WERI-Rb-1 (cell line): ENCODE measurements at regions not wholly inside any gene's neighbourhood (a gene's known extent, or its start where the extent isn't known, plus 50 kb on each side); places are given as distances from the start of the nearest gene placed in this dataset.
A peak's percentile ranks its signal among the peaks of the same experiment; 100 is the strongest.

Experiments used
- DNase-seq: peaks from one replicate; pipeline ENCODE4 v3.0.0-alpha.2; 2020
- H3K27ac ChIP-seq: fragments of 250-450 bp; sonication (Bioruptor Pico); 2 replicates; pipeline ENCODE4 v1.5.1; 2020; ENCODE audit warnings: mild to moderate bottlenecking, moderate library complexity
- H3K27me3 ChIP-seq: fragments of 250-450 bp; sonication (Bioruptor Pico); 2 replicates; pipeline ENCODE4 v1.5.1; 2021; ENCODE audit warnings: mild to moderate bottlenecking, low read depth, moderate library complexity; ENCODE audit not compliant: insufficient read depth, severe bottlenecking
- H3K36me3 ChIP-seq: fragments of 250-450 bp; sonication (Bioruptor Pico); 2 replicates; pipeline ENCODE4 v1.5.1; 2020; ENCODE audit warnings: mild to moderate bottlenecking, moderate library complexity
- H3K4me3 ChIP-seq: 2 replicates; pipeline ENCODE4 v1.5.1; 2011; ENCODE audit warnings: low read depth, mild to moderate bottlenecking, control low read depth, low read length
- H3K9me3 ChIP-seq: fragments of 250-450 bp; sonication (Bioruptor Pico); 2 replicates; pipeline ENCODE4 v1.5.1; 2021; ENCODE audit warnings: mild to moderate bottlenecking, moderate library complexity; ENCODE audit not compliant: severe bottlenecking
- TF ChIP-seq, protein P1 (sequence below): IDR thresholded peaks from 2 replicates; pipeline ENCODE4 v1.5.1; 2011; ENCODE audit warnings: low read depth, mild to moderate bottlenecking, control low read depth, inconsistent platforms, low read length

DNA sequence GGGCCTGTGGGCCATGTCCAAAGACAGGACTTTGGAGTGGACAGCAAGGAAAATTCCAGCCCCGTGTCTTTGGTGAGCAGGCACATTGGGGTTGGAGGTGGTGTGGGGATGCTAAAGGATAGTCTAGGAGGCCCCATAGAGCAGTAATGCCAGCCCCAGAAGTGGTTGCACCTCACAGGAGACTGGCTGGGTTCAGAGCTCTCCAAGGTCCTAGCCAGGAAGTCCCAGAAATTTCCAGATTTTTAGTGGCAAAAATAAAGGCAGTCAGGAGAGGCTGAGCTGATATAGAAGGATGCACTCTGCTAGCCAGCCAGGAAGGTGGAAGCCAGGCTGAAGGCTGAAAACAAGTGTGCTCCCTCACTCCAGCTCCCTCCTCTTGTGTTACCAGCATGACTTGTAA is 144.0 kb upstream of the KCND3 start:
- TF ChIP-seq, protein P1, sequence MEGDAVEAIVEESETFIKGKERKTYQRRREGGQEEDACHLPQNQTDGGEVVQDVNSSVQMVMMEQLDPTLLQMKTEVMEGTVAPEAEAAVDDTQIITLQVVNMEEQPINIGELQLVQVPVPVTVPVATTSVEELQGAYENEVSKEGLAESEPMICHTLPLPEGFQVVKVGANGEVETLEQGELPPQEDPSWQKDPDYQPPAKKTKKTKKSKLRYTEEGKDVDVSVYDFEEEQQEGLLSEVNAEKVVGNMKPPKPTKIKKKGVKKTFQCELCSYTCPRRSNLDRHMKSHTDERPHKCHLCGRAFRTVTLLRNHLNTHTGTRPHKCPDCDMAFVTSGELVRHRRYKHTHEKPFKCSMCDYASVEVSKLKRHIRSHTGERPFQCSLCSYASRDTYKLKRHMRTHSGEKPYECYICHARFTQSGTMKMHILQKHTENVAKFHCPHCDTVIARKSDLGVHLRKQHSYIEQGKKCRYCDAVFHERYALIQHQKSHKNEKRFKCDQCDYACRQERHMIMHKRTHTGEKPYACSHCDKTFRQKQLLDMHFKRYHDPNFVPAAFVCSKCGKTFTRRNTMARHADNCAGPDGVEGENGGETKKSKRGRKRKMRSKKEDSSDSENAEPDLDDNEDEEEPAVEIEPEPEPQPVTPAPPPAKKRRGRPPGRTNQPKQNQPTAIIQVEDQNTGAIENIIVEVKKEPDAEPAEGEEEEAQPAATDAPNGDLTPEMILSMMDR: no peak
- DNase-seq: no peak
- no peak overlapping the region for H3K27ac ChIP-seq
- H3K4me3 ChIP-seq: no peak overlapping the region
- H3K36me3 ChIP-seq: no peaks in the 10 kb centered on the region
- H3K27me3 ChIP-seq: peaks cover 21% of the 10 kb centered on the region
- H3K9me3 ChIP-seq: no peaks in the 10 kb centered on the region

DNA sequence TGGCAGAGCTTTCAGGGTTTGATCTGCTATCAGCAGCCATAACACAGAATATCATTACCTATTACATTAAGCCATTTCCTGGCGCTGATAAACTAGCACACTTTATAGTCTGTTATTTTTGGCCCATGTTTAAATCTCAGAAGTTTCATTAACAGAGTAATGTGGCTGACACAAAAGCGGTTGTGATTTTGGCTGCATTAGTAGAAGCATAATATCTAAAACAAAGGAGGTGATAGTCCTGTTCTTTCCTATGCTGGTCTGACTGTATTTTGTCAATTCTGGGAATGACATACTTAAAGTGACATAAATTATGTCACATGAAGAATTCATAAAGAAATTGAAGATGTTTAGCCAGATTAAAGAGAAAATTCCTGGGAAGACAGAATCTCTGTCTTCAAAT is 151.3 kb upstream of the KCND3 start:
- TF ChIP-seq, protein P1: no peak
- Histone ChIP-seq H3K4me3 (no peak overlapping the region), H3K27ac (no peak overlapping the region), H3K36me3 (no peaks in the 10 kb centered on the region), H3K27me3 (peaks cover 11% of the 10 kb centered on the region), H3K9me3 (no peaks in the 10 kb centered on the region)
- no peak for DNase-seq

DNA sequence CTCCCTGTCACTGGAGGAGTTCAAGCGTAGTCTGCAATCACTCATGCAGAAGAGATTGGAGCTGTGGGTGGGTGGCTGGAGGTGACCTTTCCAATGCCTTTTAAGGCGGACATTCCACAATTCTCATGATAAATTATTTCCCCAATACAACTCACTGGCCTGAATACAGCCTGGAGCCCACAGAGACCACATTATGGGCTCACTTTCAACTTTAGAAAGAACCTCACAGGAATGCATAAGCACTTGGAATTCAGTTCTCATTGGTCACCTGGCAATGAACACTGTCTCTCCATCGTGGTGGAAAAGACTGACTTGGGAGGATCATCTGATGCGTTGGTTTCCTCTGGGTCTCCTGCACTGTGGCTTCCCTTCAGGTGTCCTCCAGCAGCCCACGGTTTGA is 151.8 kb upstream of the KCND3 start:
- TF ChIP-seq, protein P1: no peak
- no peak for DNase-seq
- H3K27me3 ChIP-seq: peaks cover 11% of the 10 kb centered on the region
- no peak overlapping the region for H3K27ac ChIP-seq
- no peak overlapping the region for H3K4me3 ChIP-seq
- no peaks in the 10 kb centered on the region for H3K36me3 ChIP-seq
- H3K9me3 ChIP-seq: no peaks in the 10 kb centered on the region

DNA sequence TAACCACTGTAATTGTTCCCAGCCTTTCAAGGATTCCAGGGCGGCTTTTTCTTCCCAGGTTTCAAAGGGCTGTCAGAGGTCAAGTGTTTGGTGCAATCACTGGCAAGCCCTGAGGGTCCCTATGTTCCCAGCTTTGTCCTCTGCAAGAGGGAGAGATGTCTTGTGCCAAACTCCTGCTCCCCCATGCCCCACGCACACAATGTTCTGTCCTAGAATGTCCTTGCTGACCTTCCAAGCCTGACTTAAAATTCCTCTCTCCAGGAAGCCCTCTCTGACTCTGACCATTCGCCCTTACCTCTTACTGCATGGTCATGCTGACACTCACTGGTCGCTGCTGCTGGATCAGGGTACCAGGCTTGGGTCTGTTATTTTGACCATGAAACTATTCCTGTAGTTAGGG is 152.5 kb upstream of the KCND3 start:
- Histone ChIP-seq H3K9me3 (no peaks in the 10 kb centered on the region), H3K36me3 (no peaks in the 10 kb centered on the region), H3K27me3 (peaks cover 10% of the 10 kb centered on the region), H3K27ac (no peak overlapping the region), H3K4me3 (no peak overlapping the region)
- TF ChIP-seq, protein P1: no peak
- DNase-seq: no peak

DNA sequence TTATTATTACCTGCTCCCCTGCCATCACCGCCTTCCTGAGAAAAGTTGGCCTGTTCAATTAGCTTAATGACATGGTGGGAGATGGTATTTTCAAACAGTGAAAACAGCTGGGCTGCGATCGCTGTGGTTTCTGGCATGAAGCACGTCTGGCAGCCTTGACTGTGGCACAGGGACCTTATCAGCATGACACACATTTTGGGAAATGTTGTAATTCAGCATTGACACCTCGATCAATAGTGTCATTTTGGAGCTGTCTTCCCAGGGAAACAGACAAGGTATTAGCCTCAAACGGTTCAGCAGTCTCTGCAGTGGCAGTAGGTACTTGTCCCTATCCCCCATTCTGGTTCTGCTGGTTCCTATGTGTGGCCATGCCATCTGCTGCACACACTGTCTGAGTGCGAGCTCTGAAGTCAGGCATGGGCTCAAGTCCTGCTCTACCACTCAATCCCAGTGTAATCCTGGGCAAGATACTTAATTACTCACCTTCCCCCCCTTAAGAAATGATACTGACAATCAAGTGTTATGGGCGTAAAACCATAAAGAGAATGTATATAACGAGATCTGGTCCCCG is 154.5 kb upstream of the KCND3 start:
- Histone ChIP-seq H3K27me3 (peaks cover 9% of the 10 kb centered on the region), H3K27ac (no peak overlapping the region), H3K36me3 (no peaks in the 10 kb centered on the region), H3K4me3 (no peak overlapping the region), H3K9me3 (no peaks in the 10 kb centered on the region)
- TF ChIP-seq, protein P1: no peak
- DNase-seq: peak; percentile 17

DNA sequence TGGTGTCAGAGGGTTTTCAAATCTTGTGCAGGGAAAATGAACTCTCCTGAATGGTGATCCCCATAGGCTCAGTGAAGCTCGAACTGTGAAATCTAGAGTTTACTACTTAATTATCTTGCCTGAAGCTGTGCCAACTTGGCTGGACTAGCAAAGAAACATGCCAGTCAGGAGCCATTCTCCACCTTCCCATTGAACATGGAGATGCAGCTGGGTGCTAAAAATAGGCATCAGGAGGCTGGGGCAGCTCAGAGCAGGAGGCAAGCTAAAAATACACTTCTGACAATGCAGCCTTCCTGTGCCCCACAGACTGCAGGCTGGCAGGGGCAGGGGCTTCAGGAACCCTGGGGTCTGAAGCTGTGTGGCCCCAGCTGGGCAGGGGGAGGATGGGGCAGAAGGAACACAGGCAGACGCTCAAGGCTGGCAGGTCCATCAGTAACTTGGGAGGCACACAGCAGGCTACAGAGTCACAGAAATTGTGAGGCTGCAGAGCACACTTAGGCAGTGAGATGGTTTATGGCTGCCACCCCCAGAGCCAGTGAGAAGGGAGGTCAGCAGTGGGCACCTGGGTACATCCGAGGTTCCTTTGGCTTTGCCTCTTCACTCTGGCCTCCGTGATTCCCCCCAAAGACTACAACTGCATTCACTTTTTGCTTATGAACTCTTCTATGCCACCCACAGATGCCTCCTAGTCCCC is 155.4 kb upstream of the KCND3 start:
- TF ChIP-seq, protein P1: no peak
- no peak overlapping the region for H3K4me3 ChIP-seq
- no peak for DNase-seq
- H3K27ac ChIP-seq: no peak overlapping the region
- H3K36me3 ChIP-seq: no peaks in the 10 kb centered on the region
- peaks cover 7% of the 10 kb centered on the region for H3K9me3 ChIP-seq
- peaks cover 9% of the 10 kb centered on the region for H3K27me3 ChIP-seq
